H1 (cell line): ENCODE measurements at regions not wholly inside any gene's neighbourhood (a gene's known extent, or its start where the extent isn't known, plus 50 kb on each side); places are given as distances from the start of the nearest gene placed in this dataset.

ENCODE experiments used
- CTCF ChIA-PET: fragments of 300-600 bp; sonication (Branson Sonifier 250); formaldehyde crosslinking; loops from one replicate; lab custom pipeline; 2021; ENCODE audit not compliant: partially characterized antibody; lab: Charles Lee
- POLR2A ChIA-PET: fragments of 300-600 bp; sonication (Branson Sonifier 250); formaldehyde crosslinking; loops from one replicate; lab custom pipeline; 2021; ENCODE audit warnings: inconsistent platforms; ENCODE audit not compliant: partially characterized antibody; lab: Charles Lee
- DNase-seq, 2 experiments: peaks; one replicate each; pipeline versions ENCODE4 v3.0.0 to v3.0.0-alpha.2; 2010 to 2022; ENCODE audit warnings: low spot score in 2 of 2, low read depth in 1 of 2, mixed read lengths in 1 of 2
- FAIRE-seq: peaks from 2 replicates; lab custom pipeline; 2011; peaks lifted over from hg19 to GRCh38; lab: Jason Lieb, UNC
- H2AFZ ChIP-seq: 2 replicates; pipeline ENCODE4 v1.8.1; 2012; ENCODE audit warnings: low read length, inconsistent platforms
- H2AK5ac ChIP-seq: 2 replicates; pipeline ENCODE4 v1.6.1; 2013; ENCODE audit warnings: low read depth, low read length
- H2BK120ac ChIP-seq: replicated peaks from 2 replicates; pipeline ENCODE3; 2013; ENCODE audit warnings: low read depth, low read length, inconsistent platforms
- H2BK12ac ChIP-seq: 2 replicates; pipeline ENCODE4 v1.6.1; 2013; ENCODE audit warnings: low read depth, low read length
- H2BK15ac ChIP-seq: 2 replicates; pipeline ENCODE4 v1.6.1; 2013; ENCODE audit warnings: low read length
- H2BK20ac ChIP-seq: 2 replicates; pipeline ENCODE4 v1.6.1; 2013; ENCODE audit warnings: low read length
- H2BK5ac ChIP-seq: 2 replicates; pipeline ENCODE4 v1.6.1; 2013; ENCODE audit warnings: low read depth, low read length
- H3K14ac ChIP-seq: 2 replicates; pipeline ENCODE4 v1.6.1; 2013; ENCODE audit warnings: inconsistent platforms; ENCODE audit not compliant: insufficient read length
- H3K18ac ChIP-seq: 2 replicates; pipeline ENCODE4 v1.6.1; 2013; ENCODE audit warnings: low read length; ENCODE audit errors: extremely low read depth
- H3K23ac ChIP-seq: 2 replicates; pipeline ENCODE4 v1.6.1; 2013; ENCODE audit warnings: inconsistent platforms; ENCODE audit not compliant: insufficient read length
- H3K23me2 ChIP-seq: 2 replicates; pipeline ENCODE4 v1.6.1; 2013; ENCODE audit warnings: low read depth, low read length
- H3K27ac ChIP-seq: 2 replicates; pipeline ENCODE4 v1.6.1; 2011; ENCODE audit warnings: low read depth, low read length, inconsistent platforms
- H3K27me3 ChIP-seq, 4 experiments: replicated peaks in 1 of 4; 1 replicate in 1 of 4; 2 replicates in 3 of 4; pipeline versions ENCODE4 v1.6.1 to v1.8.1; 2011 to 2013; ENCODE audit warnings: low read length in 3 of 4, mild to moderate bottlenecking in 3 of 4, inconsistent platforms in 2 of 4, mixed read lengths in 2 of 4, moderate library complexity in 1 of 4; ENCODE audit not compliant: control insufficient read depth in 3 of 4, insufficient read depth in 3 of 4; ENCODE audit errors: extremely low read depth in 1 of 4
- H3K36me3 ChIP-seq, 4 experiments: 2 replicates each; pipeline versions ENCODE4 v1.6.1 to v1.8.1; 2011 to 2013; ENCODE audit warnings: mild to moderate bottlenecking in 4 of 4, low read length in 3 of 4, moderate library complexity in 2 of 4, control low read depth in 1 of 4, inconsistent platforms in 1 of 4; ENCODE audit not compliant: insufficient read depth in 4 of 4, control insufficient read depth in 2 of 4
- H3K4ac ChIP-seq: replicated peaks from 2 replicates; pipeline ENCODE3; 2013; ENCODE audit warnings: low read length, low read depth, mixed read lengths, inconsistent platforms; ENCODE audit not compliant: insufficient read length
- H3K4me1 ChIP-seq, 4 experiments: replicated peaks in 1 of 4; 1 replicate in 1 of 4; 2 replicates in 3 of 4; pipeline versions ENCODE4 v1.6.1 to v1.8.1; 2011 to 2013; ENCODE audit warnings: low read length in 3 of 4, inconsistent platforms in 2 of 4, mixed read lengths in 1 of 4; ENCODE audit not compliant: insufficient read depth in 4 of 4, control insufficient read depth in 3 of 4
- H3K4me2 ChIP-seq, 2 experiments: 2 replicates each; pipeline versions ENCODE4 v1.6.1 to v1.8.1; 2011 to 2013; ENCODE audit warnings: low read depth in 2 of 2, low read length in 2 of 2, control low read depth in 1 of 2, inconsistent platforms in 1 of 2, mild to moderate bottlenecking in 1 of 2; ENCODE audit not compliant: insufficient read depth in 1 of 2
- H3K4me3 ChIP-seq, 4 experiments: fragments of 200-600, 300-600 bp in 1 of 4; sonication (generic), shearing (Covaris generic), sonication (Bioruptor Twin) in 1 of 4; 2 replicates each; pipeline versions ENCODE4 v1.5.1 to v1.8.1; 2011 to 2016; ENCODE audit warnings: low read length in 4 of 4, low read depth in 3 of 4, control low read depth in 2 of 4, inconsistent platforms in 2 of 4, mild to moderate bottlenecking in 2 of 4, mixed read lengths in 1 of 4, moderate library complexity in 1 of 4; ENCODE audit not compliant: insufficient read depth in 2 of 4; ENCODE audit errors: extremely low read depth in 1 of 4
- H3K56ac ChIP-seq: replicated peaks from 2 replicates; pipeline ENCODE3; 2013; ENCODE audit warnings: low read depth, mild to moderate bottlenecking, mixed read lengths, low read length, inconsistent platforms; ENCODE audit not compliant: insufficient read length
- H3K79me1 ChIP-seq: 2 replicates; pipeline ENCODE4 v1.6.1; 2013; ENCODE audit warnings: low read depth, low read length, control low read depth
- H3K79me2 ChIP-seq, 2 experiments: 2 replicates each; pipeline versions ENCODE4 v1.6.1 to v1.8.1; 2012 to 2013; ENCODE audit warnings: low read length in 2 of 2, mild to moderate bottlenecking in 2 of 2, inconsistent platforms in 1 of 2; ENCODE audit not compliant: insufficient read depth in 2 of 2, control insufficient read depth in 1 of 2
- H3K9ac ChIP-seq, 4 experiments: replicated peaks in 1 of 4; 1 replicate in 1 of 4; 2 replicates in 3 of 4; pipeline versions ENCODE4 v1.6.1 to v1.8.1; 2011 to 2013; ENCODE audit warnings: low read depth in 3 of 4, low read length in 3 of 4, control low read depth in 2 of 4, mild to moderate bottlenecking in 2 of 4, moderate library complexity in 2 of 4, inconsistent platforms in 1 of 4; ENCODE audit errors: extremely low read depth in 1 of 4
- H3K9me3 ChIP-seq, 2 experiments: 2 replicates each; pipeline versions ENCODE4 v1.6.1 to v1.8.1; 2012 to 2013; ENCODE audit warnings: mild to moderate bottlenecking in 2 of 2, moderate library complexity in 2 of 2, control low read depth in 1 of 2, inconsistent platforms in 1 of 2, low read depth in 1 of 2, low read length in 1 of 2, mixed read lengths in 1 of 2; ENCODE audit not compliant: insufficient read depth in 2 of 2
- H4K20me1 ChIP-seq, 2 experiments: replicated peaks in 1 of 2; 2 replicates each; pipeline versions ENCODE3 to v1.8.1; 2011 to 2013; ENCODE audit warnings: inconsistent platforms in 2 of 2, low read length in 2 of 2, mild to moderate bottlenecking in 1 of 2; ENCODE audit not compliant: insufficient read depth in 2 of 2, control insufficient read depth in 1 of 2
- H4K5ac ChIP-seq: 2 replicates; pipeline ENCODE4 v1.6.1; 2013; ENCODE audit warnings: low read length, low read depth, mixed read lengths, inconsistent platforms; ENCODE audit not compliant: insufficient read length
- H4K8ac ChIP-seq: 2 replicates; pipeline ENCODE4 v1.8.0; 2013; ENCODE audit warnings: mild to moderate bottlenecking, moderate library complexity, low read length, inconsistent platforms; ENCODE audit not compliant: insufficient read depth; ENCODE audit errors: extremely low read depth
- H4K91ac ChIP-seq: replicated peaks from 2 replicates; pipeline ENCODE3; 2013; ENCODE audit warnings: low read length, mixed read lengths, inconsistent platforms; ENCODE audit not compliant: insufficient read length
- BACH1 ChIP-seq: IDR thresholded peaks from 2 replicates; pipeline ENCODE4 v1.6.1; 2012; ENCODE audit warnings: low read length, improper control_type of control experiment
- CEBPB ChIP-seq: IDR thresholded peaks from 2 replicates; pipeline ENCODE4 v1.6.1; 2012; ENCODE audit warnings: low read depth, low read length
- CHD1 ChIP-seq: IDR thresholded peaks from 2 replicates; pipeline ENCODE4 v1.6.1; 2012; ENCODE audit warnings: low read depth, low read length, improper control_type of control experiment
- CHD2 ChIP-seq: IDR thresholded peaks from 2 replicates; pipeline ENCODE4 v1.6.1; 2012; ENCODE audit warnings: low read length, improper control_type of control experiment
- CREB1 ChIP-seq: IDR thresholded peaks from 2 replicates; pipeline ENCODE4 v1.6.1; 2012; ENCODE audit warnings: inconsistent platforms
- EP300 ChIP-seq, 2 experiments: IDR thresholded peaks; 1 replicate in 1 of 2; 2 replicates in 1 of 2; pipeline ENCODE4 v1.6.1; 2011 to 2012; ENCODE audit warnings: low read depth in 2 of 2, low read length in 2 of 2, mild to moderate bottlenecking in 2 of 2, borderline replicate concordance in 1 of 2, inconsistent platforms in 1 of 2, moderate library complexity in 1 of 2
- GABPA ChIP-seq: IDR thresholded peaks from 2 replicates; pipeline ENCODE4 v1.6.1; 2011; ENCODE audit warnings: mild to moderate bottlenecking, low read length, moderate library complexity, borderline replicate concordance; ENCODE audit not compliant: insufficient read depth
- RAD21 ChIP-seq, 2 experiments: IDR thresholded peaks in 1 of 2; conservative IDR thresholded peaks in 1 of 2; 2 replicates each; pipeline ENCODE4 v1.6.1; 2011; ENCODE audit warnings: low read depth in 2 of 2, low read length in 2 of 2, improper control_type of control experiment in 1 of 2, inconsistent platforms in 1 of 2, mild to moderate bottlenecking in 1 of 2, moderate library complexity in 1 of 2
- RFX5 ChIP-seq: IDR thresholded peaks from 2 replicates; pipeline ENCODE4 v1.6.1; 2011; ENCODE audit warnings: low read depth, low read length, improper control_type of control experiment, borderline replicate concordance
- SP4 ChIP-seq: IDR thresholded peaks from 2 replicates; pipeline ENCODE4 v1.6.1; 2012; ENCODE audit warnings: low read length, inconsistent platforms
- TBP ChIP-seq: IDR thresholded peaks from 2 replicates; pipeline ENCODE4 v1.6.1; 2011; ENCODE audit warnings: low read depth, low read length, improper control_type of control experiment
- WGBS, 2 experiments: shearing (Covaris generic) in 1 of 2; methylation state at CpG; one replicate each; pipeline versions ENCODE4 v1.1.6 to v1.1.7; 2013 to 2015; ENCODE audit warnings: low lambda C conversion rate in 2 of 2, mixed read lengths in 2 of 2, inconsistent platforms in 1 of 2, low coverage in 1 of 2, missing lambda C conversion rate in 1 of 2; ENCODE audit not compliant: insufficient replicate concordance in 2 of 2, insufficient coverage in 1 of 2, insufficient read length in 1 of 2; ENCODE audit errors: extremely low coverage in 1 of 2, missing lambda C conversion rate in 1 of 2; 5-methylcytosine and 5-hydroxymethylcytosine counted together
- TF ChIP-seq, protein P1 (sequence below), 3 experiments: IDR thresholded peaks; 1 replicate in 2 of 3; 2 replicates in 1 of 3; pipeline versions ENCODE4 v1.5.1 to v1.6.1; 2011; ENCODE audit warnings: low read length in 3 of 3, mild to moderate bottlenecking in 3 of 3, inconsistent platforms in 2 of 3, low read depth in 1 of 3, moderate library complexity in 1 of 3; ENCODE audit not compliant: insufficient read depth in 1 of 3; ENCODE audit errors: control extremely low read depth in 1 of 3

DNA sequence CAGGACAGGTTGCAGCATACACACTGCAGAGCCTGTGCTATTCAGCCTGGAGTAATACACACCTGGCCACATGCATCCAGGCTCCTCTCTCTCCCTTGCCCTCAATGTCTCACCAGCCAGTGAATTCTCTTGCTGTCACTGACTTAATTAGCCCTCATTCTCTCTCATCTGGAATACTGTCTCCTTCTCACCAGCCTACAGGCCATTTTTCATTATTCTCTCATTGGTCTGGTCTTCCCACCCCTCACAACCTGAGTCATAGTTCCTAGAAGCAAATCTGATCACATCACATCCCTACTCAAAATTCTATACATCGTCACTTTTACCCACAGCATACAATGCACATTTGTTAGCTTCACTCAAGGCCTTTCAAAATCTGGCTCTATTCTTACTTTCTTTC, 333.1 kb downstream of the PIK3C3 start:
- H2AK5ac ChIP-seq: no peak overlapping the region
- no peak overlapping the region for H2AFZ ChIP-seq
- no peak overlapping the region for H2BK120ac ChIP-seq
- no peak overlapping the region for H3K56ac ChIP-seq
- no peaks in the 10 kb centered on the region for H3K9me3 ChIP-seq
- DNase-seq: no peak
- H3K23ac ChIP-seq: no peak overlapping the region
- no peaks in the 10 kb centered on the region; a peak in 1 of 7 replicates for H3K4me1 ChIP-seq
- H3K4ac ChIP-seq: no peak overlapping the region
- no peak overlapping the region for H4K8ac ChIP-seq
- H3K36me3 ChIP-seq: no peaks in the 10 kb centered on the region
- 89% methylated on average over 1 of the region's 1 CpG; no CpG with 5 or more reads in 1 of the 2 experiments for WGBS, 2 experiments
- POLR2A ChIA-PET: no interaction called here
- no peak overlapping the region for H2BK20ac ChIP-seq
- no peaks in the 10 kb centered on the region for H3K27me3 ChIP-seq
- no peak overlapping the region for H2BK12ac ChIP-seq
- no peak overlapping the region for H3K9ac ChIP-seq
- no peak overlapping the region for H2BK15ac ChIP-seq
- no peak overlapping the region for H2BK5ac ChIP-seq
- H4K20me1 ChIP-seq: no peaks in the 10 kb centered on the region
- no peaks in the 10 kb centered on the region for H3K23me2 ChIP-seq
- H3K79me2 ChIP-seq: no peaks in the 10 kb centered on the region
- CTCF ChIA-PET: no interaction called here
- H4K91ac ChIP-seq: no peak overlapping the region
- H3K18ac ChIP-seq: no peak overlapping the region
- FAIRE-seq: no peak
- H3K4me3 ChIP-seq: no peak overlapping the region
- H3K4me2 ChIP-seq: no peak overlapping the region
- H3K14ac ChIP-seq: no peak overlapping the region
- no peak overlapping the region for H4K5ac ChIP-seq
- TF ChIP-seq CHD1 (no peak), RAD21 (IDR thresholded peaks at IDR 0.05 in 1 of 2, conservative IDR thresholded peaks at IDR 0.05 in 1 of 2; ENCODE audit: low read depth in 2 of 2, low read length in 2 of 2) (no peak), CHD2 (no peak), CEBPB (no peak), GABPA (no peak), RFX5 (no peak), EP300 (IDR thresholded peaks at IDR 0.05; ENCODE audit: borderline replicate concordance in 1 of 2, low read depth in 2 of 2, low read length in 2 of 2) (no peak), SP4 (no peak), TBP (no peak), BACH1 (no peak), CREB1 (no peak)
- TF ChIP-seq, protein P1, sequence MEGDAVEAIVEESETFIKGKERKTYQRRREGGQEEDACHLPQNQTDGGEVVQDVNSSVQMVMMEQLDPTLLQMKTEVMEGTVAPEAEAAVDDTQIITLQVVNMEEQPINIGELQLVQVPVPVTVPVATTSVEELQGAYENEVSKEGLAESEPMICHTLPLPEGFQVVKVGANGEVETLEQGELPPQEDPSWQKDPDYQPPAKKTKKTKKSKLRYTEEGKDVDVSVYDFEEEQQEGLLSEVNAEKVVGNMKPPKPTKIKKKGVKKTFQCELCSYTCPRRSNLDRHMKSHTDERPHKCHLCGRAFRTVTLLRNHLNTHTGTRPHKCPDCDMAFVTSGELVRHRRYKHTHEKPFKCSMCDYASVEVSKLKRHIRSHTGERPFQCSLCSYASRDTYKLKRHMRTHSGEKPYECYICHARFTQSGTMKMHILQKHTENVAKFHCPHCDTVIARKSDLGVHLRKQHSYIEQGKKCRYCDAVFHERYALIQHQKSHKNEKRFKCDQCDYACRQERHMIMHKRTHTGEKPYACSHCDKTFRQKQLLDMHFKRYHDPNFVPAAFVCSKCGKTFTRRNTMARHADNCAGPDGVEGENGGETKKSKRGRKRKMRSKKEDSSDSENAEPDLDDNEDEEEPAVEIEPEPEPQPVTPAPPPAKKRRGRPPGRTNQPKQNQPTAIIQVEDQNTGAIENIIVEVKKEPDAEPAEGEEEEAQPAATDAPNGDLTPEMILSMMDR (IDR thresholded peaks at IDR 0.05; ENCODE audit: control extremely low read depth in 1 of 3, insufficient read depth in 1 of 3, low read depth in 1 of 3, low read length in 3 of 3): no peak
- no peak overlapping the region for H3K27ac ChIP-seq
- H3K79me1 ChIP-seq: no peaks in the 10 kb centered on the region
